Suppressor macrophage treated with lipopolysaccharide for 4 hours (primary cell): ENCODE measurements at regions not wholly inside any gene's neighbourhood (a gene's known extent, or its start where the extent isn't known, plus 50 kb on each side); places are given as distances from the start of the nearest gene placed in this dataset.

Experiments
- DNase-seq: peaks from one replicate; pipeline ENCODE4 v3.0.0-alpha.2; 2020

- no peak for DNase-seq
Measured at GRCh38 chr13:111597191-111597611, 276.8 kb downstream of the TEX29 start.

GRCh38 chr13:111597618-111598017, 277.2 kb downstream of the TEX29 start:
- no peak for DNase-seq

DNA sequence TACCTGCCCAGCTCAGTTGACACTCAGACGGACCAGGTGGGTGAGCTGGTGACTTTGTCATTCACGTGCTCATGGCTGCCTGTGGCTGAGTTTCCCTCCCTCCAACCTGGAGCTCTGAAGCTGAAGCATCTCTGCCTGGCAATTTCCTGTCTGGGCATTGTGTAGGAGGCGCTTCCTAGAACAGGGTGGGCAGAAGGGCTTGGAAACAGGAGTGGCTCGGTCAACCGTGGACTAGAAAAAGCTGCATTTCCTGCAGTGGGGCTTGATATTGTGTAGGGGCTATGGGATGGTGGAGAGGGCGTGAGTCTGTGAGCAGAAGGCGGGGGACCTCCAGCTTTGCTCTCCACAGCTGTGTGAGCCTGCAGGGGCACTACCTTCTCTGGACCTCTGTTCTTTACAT, 278.3 kb downstream of the TEX29 start:
- DNase-seq: no peak

- DNase-seq: no peak
Measured at GRCh38 chr13:111599791-111600190, 279.3 kb downstream of the TEX29 start.

DNA sequence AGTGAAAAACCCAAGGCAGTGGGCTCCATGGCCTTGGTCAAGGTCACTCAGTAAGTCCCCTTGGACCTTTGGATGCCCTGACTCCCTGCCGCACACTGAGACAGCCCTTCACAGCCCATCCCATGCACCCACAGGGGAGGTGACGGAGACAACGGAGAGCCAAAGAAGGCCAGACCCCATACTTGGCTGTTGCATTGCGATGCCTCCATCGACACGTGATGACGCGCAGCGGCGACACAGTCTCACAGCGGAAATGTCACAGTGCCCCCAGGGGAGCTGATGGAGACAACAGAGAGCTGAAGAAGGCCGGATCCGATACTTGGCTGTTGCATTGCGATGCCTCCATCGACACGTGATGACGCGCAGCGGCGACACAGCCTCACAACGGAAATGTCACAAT, 282.4 kb downstream of the TEX29 start:
- DNase-seq: no peak

DNA sequence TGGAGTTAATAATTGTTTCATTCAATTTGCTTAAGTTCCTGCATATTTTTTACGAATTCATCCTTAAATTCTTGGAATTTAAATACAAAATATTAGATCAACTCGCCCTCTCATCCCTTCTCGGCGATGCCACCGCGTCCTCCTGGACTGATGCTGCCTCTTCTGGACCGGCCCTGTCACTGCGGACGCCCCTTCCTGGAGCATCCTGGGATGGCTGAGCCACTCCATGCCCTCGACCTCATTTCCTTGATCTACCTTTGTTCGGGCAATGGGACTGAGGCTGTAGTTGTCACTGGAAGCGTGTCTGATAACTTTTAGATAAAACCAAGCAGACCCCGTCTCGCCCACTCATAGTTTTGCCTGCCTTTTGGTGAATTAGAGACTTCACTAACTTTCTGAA, 283.7 kb downstream of the TEX29 start:
- no peak for DNase-seq

- DNase-seq: no peak
Measured at GRCh38 chr13:111608556-111608955, 288.1 kb downstream of the TEX29 start.

GRCh38 chr13:111609631-111610030, 289.2 kb downstream of the TEX29 start:
- no peak for DNase-seq

DNA sequence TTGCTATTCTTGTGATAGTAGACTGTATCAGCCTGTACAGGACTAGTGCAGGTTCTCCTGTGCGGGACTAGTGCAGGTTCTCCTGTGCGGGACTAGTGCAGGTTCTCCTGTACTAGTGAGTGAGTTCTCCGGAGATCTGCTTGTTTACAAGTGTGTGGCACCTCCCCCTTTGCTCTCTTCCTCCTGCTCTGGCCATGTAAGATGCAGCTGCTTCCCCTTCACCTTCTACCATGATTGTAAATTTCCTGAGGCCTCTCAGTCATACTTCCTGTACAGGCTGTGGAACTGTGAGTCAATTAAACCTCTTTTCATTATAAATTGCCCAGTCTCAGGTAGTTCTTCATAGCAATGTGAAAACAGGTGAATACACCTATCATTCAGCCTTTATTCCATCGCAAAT, 289.6 kb downstream of the TEX29 start:
- DNase-seq: no peak

DNA sequence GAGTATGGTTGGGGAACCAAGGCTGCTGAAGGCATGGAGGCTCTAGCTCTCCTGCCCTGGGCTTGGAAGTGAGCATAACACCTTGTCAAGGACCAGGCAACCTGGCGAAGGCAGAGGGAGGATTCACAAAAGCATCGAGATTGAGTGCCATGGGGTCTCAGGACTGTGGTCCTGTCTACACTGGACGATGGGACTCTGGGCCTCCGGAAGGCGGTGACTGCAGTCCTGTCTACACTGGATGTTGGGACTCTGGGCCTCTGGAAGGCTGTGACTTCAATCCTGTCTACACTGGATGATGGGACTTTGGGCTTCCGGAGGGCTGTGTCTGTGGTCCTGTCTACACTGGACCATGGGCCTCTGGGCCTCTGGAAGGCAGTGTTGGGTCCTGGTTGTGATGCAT, 290.4 kb downstream of the TEX29 start:
- no peak for DNase-seq

DNA sequence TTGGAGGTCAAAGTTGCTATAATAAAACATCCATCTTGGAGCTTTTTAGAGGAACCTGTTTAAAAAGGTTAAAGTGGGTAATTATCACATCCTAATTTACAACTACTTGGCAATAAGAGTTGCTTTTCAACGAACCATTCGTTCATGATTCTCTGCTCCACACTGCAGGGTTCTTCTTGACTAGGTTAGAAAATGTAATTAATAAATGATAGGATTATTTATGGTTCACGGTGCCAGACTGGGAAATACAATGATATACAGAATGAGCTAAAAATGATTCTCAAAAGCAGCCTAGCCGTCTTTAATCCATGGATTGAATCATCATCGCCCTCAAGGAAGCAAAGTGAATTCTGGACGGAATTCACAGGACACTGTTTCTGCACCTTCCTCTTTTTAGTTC, 291.2 kb downstream of the TEX29 start:
- DNase-seq: no peak

DNA sequence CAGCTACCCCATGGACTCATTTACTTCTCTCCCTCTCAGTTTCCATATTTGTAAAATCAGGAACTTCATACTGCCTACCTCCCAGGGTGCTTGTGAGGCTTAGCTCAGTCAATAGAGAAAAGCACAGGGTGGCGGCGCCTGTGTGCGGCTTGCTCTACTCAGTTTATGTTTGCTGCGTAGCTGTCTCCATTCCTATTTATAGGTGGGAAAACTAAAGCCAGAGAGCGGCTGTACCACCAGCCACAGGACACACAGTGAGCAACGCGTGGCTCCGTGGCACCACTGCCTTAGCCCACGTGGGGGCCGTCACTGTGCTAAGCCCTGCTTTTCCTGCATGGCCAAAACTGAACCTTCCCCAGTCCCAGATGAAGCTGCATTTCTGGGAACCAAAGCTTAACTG, 292.4 kb downstream of the TEX29 start:
- DNase-seq: no peak

DNA sequence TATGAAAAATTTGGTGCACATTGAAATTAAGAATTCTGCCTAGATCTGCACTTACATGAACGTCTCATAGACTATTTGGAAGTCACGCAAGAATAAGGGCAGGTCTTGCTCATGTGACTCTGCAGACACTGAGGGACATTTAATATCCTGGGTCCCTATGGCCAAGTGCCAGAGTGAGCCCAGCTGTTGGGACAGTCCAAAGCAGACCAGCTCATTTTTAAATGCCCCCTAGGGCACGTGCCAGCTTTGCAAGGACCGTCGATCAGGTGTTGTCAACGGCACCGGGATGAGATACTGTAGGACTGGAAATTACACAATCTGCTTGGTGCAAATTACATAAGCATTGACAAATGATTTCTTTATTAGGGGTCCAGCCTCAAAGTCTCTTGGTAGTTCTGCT, 293.6 kb downstream of the TEX29 start:
- no peak for DNase-seq

GRCh38 chr13:111614613-111615012, 294.2 kb downstream of the TEX29 start:
- no peak for DNase-seq

GRCh38 chr13:111616203-111616602, 295.8 kb downstream of the TEX29 start:
- no peak for DNase-seq

DNA sequence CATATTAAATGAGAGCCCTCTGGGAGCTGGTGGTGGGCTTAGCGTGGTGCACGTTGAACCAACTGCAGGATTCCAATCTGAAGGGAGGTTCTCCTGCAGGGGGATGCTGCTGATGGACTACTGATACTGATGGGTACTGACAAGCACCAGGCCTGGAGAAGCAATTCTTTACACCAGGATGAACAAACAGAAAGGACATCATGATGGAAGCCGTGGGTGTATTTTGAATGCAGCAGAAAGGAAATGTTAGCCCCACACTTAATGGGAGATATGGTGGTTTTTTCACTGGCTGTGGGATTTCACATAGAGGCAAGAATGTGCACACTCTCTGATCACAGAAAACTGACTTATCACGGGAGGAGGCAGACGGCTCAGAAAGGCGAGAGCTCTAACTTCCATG, 299.7 kb downstream of the TEX29 start:
- no peak for DNase-seq

DNA sequence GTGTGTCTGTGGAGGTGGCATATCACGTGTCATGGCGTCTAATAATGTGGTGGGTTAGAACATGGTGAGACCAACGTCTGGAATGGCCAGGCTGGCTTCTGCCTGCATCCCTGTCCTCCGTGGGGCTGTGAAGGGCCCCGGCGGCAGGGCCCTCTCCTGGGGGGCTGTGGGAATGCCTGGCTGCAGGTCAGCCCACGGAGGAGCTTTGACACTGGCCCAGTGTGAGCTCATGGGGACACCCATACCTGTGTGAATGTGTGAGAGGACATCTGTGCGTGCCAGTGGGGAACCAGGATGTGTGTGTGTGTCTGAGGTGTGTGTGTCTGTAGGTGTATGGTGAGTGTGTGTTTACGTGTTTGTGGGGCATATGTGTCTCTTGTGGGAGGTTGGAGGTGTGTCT, 300.1 kb downstream of the TEX29 start:
- DNase-seq: no peak

- DNase-seq: no peak
Measured at GRCh38 chr13:111621164-111621563, 300.7 kb downstream of the TEX29 start.

DNA sequence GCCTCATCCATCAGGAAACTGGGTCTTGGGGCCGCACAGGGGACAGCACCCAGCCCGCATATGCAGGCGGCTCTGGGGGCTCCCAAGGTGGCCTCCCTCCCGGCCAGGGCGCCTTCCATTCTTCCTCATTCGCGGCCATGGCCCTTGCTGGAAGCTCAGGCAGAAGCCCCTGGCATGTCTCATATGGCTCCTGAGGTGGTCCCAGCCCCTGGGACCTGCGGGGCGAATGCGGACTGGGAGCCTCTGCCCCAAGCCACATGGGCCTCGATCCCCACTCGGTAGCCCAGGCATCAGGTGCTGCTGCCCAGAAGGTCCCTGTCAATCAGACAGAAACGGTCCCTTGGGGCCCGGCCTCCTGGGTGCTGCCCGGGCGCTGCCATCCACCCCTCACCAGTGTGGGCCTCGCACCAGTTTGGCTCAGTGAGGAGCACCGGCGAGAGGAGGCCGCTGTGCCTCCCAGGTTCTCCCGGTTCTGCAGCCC, 301.6 kb downstream of the TEX29 start:
- DNase-seq: no peak

DNA sequence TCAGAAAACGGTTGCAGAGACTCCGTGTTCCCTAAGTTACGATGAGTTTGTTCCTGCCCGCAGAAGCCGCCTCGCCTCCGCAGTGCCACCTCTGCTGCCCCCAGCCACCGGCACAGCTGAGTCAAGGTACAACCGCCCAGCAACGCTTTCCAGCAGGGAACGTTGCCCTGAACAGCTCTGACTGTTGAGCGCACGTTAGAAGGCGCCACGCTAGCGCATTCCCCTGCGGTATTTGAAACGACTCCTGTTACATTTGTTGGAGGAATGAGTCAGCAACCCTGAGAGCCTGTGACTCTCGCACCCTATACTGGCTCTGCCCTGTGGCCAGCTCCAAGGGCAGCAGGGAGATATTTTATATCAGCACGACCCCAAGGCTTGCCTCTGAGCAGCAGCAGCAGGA, 302.8 kb downstream of the TEX29 start:
- no peak for DNase-seq

- DNase-seq: no peak
Measured at GRCh38 chr13:111623743-111624505, 303.5 kb downstream of the TEX29 start.

DNA sequence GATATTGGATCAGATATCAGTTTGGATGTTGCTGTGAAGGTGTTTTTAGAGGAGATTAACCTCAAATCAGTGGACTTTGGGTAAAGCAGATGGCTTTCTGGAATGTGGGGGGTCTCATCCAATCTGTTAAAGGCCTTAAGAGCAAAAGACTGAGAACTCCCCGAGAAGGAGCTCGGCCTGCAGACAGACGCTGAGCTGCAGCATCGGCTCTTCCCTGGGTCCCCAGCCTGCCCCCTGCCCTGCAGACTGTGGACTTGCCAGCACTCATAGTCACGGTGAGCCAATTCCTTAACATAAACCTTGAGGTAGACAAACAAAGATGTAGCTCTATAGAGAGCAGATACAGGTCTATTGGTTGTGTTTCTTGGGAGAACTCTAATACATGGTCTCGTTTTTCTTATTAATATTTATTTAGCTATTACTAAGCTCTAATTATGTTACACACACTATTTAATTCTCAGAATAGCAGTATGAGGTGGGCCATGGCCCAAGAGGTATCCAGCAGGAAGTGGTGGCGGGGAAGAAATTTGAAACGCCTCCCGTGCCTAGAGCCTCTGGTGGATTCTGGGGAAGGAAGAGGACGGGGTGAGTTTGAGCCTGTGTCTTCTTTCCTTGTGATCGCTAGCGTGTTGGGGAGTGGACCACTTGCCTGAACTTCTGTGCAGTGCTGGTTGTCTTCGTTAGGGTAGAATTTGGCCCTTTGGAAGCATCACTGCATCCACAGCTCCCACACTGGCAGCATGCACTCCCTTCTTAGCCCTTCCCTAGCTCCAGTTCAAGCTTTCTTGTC, 305.3 kb downstream of the TEX29 start:
- DNase-seq: no peak

- no peak for DNase-seq
Measured at GRCh38 chr13:111626371-111627305, 306.2 kb downstream of the TEX29 start.
